HEK293 (cell line): ENCODE measurements at regions not wholly inside any gene's neighbourhood (a gene's known extent, or its start where the extent isn't known, plus 50 kb on each side); places are given as distances from the start of the nearest gene placed in this dataset.

Experiments
- GLIS1 ChIP-seq: fragments of 450-650 bp; formaldehyde crosslinking; IDR thresholded peaks from 2 replicates; pipeline ENCODE4 v1.5.1; 2016; ENCODE audit warnings: missing biosample characterization, missing genetic modification characterization
- YY1 ChIP-seq: fragments of 450-650 bp; formaldehyde crosslinking; IDR thresholded peaks from 2 replicates; pipeline ENCODE4 v1.5.1; 2018; ENCODE audit warnings: missing biosample characterization, missing genetic modification characterization
- TF ChIP-seq, protein P1 (sequence below): fragments of 450-650 bp; formaldehyde crosslinking; IDR thresholded peaks from 2 replicates; pipeline ENCODE4 v1.5.1; 2016; ENCODE audit warnings: missing biosample characterization, missing genetic modification characterization
- TF ChIP-seq, protein P2 (sequence below): fragments of 450-650 bp; formaldehyde crosslinking; IDR thresholded peaks from 2 replicates; pipeline ENCODE4 v1.5.1; 2016; ENCODE audit warnings: missing biosample characterization, missing genetic modification characterization

DNA sequence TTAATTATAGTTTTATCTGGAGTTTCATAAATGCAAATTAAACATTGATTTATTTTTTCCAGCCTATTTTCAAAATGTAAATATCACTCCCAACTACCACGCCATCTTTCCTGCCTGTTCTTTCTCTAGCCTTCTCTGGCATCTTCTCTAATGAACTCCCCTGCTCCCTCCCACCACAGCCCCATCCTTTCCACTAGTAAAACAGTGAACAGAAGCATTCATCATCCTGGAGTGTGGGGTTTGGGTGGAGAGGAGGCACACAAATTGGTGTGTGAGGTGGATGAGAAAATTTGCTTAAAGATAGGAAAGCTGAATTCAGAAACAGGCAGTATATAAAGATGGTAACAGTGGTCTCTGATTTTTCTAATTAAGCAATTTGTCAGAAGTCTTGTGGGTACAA lies 479.4 kb downstream of the ARL4A start:
- TF ChIP-seq, protein P1, sequence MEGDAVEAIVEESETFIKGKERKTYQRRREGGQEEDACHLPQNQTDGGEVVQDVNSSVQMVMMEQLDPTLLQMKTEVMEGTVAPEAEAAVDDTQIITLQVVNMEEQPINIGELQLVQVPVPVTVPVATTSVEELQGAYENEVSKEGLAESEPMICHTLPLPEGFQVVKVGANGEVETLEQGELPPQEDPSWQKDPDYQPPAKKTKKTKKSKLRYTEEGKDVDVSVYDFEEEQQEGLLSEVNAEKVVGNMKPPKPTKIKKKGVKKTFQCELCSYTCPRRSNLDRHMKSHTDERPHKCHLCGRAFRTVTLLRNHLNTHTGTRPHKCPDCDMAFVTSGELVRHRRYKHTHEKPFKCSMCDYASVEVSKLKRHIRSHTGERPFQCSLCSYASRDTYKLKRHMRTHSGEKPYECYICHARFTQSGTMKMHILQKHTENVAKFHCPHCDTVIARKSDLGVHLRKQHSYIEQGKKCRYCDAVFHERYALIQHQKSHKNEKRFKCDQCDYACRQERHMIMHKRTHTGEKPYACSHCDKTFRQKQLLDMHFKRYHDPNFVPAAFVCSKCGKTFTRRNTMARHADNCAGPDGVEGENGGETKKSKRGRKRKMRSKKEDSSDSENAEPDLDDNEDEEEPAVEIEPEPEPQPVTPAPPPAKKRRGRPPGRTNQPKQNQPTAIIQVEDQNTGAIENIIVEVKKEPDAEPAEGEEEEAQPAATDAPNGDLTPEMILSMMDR (tag by site-specific recombination), result no peak
- TF ChIP-seq, protein P2, sequence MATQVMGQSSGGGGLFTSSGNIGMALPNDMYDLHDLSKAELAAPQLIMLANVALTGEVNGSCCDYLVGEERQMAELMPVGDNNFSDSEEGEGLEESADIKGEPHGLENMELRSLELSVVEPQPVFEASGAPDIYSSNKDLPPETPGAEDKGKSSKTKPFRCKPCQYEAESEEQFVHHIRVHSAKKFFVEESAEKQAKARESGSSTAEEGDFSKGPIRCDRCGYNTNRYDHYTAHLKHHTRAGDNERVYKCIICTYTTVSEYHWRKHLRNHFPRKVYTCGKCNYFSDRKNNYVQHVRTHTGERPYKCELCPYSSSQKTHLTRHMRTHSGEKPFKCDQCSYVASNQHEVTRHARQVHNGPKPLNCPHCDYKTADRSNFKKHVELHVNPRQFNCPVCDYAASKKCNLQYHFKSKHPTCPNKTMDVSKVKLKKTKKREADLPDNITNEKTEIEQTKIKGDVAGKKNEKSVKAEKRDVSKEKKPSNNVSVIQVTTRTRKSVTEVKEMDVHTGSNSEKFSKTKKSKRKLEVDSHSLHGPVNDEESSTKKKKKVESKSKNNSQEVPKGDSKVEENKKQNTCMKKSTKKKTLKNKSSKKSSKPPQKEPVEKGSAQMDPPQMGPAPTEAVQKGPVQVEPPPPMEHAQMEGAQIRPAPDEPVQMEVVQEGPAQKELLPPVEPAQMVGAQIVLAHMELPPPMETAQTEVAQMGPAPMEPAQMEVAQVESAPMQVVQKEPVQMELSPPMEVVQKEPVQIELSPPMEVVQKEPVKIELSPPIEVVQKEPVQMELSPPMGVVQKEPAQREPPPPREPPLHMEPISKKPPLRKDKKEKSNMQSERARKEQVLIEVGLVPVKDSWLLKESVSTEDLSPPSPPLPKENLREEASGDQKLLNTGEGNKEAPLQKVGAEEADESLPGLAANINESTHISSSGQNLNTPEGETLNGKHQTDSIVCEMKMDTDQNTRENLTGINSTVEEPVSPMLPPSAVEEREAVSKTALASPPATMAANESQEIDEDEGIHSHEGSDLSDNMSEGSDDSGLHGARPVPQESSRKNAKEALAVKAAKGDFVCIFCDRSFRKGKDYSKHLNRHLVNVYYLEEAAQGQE (tag by site-specific recombination), result no peak
- TF ChIP-seq YY1 (tag by site-specific recombination) (no peak), GLIS1 (tag by site-specific recombination) (no peak)
